OCI-LY3 (cell line): ENCODE measurements at regions not wholly inside any gene's neighbourhood (a gene's known extent, or its start where the extent isn't known, plus 50 kb on each side); places are given as distances from the start of the nearest gene placed in this dataset.
"Not testable (repeated sequence)": the region's sequence is repeated elsewhere in the genome, so short reads cannot be mapped to it uniquely, and the experiment has no call there.

Source experiments
- CTCF ChIP-seq: fragments of 200-600, 300-600 bp; sonication (generic); IDR thresholded peaks from 2 replicates; pipeline ENCODE4 v1.5.1; 2014; ENCODE audit warnings: antibody characterized with exemption, low read length, low read depth
- EZH2phosphoT487 ChIP-seq: fragments of 200-600 bp; shearing (Covaris generic); IDR thresholded peaks from 2 replicates; pipeline ENCODE4 v1.6.1; 2018; ENCODE audit warnings: antibody characterized with exemption, mixed run types, low read depth

GRCh38 chr3:130184152-130185024 lies 102.8 kb downstream of the ALG1L2 start:
- not testable (repeated sequence) for TF ChIP-seq CTCF, EZH2phosphoT487
